ENCODE measurements at regions not wholly inside any gene's neighbourhood (a gene's known extent, or its start where the extent isn't known, plus 50 kb on each side); places are given as distances from the start of the nearest gene placed in this dataset.

GRCh38 chr22:49517667-49518185 lies 309.9 kb downstream of the BRD1 start:
- in situ Hi-C loops (cut with MboI) = no loop called here
- no peak overlapping the region for H3K4me2 ChIP-seq (ENCODE audit: unreplicated experiment)
- no peak for DNase-seq
- H3K27ac ChIP-seq = no peak overlapping the region
- no peaks in the 10 kb centered on the region for H3K27me3 ChIP-seq (replicated peaks; ENCODE audit: insufficient read depth)
- no peak overlapping the region for H3K4me3 ChIP-seq
- no peaks in the 10 kb centered on the region for H4K20me1 ChIP-seq (ENCODE audit: insufficient read depth)
- no peaks in the 10 kb centered on the region for H3K4me1 ChIP-seq (ENCODE audit: insufficient read depth)
- H3K79me2 ChIP-seq (ENCODE audit: insufficient read depth) = no peaks in the 10 kb centered on the region
- WGBS, 2 experiments (ENCODE audit: low coverage in 1 of 2, low lambda C conversion rate in 2 of 2, missing lambda C conversion rate in 2 of 2) = 39 to 49% methylated on average over 23 of the region's 23 CpGs
- H2AFZ ChIP-seq = no peak overlapping the region
- TF ChIP-seq EZH2 (IDR thresholded peaks at IDR 0.05; ENCODE audit: insufficient read depth, poor library complexity, severe bottlenecking) (no peak), EZH2phosphoT487 (IDR thresholded peaks at IDR 0.05; ENCODE audit: insufficient read depth, low read depth) (no peak)
- H3K9ac ChIP-seq = no peak overlapping the region
- H3K9me3 ChIP-seq (ENCODE audit: low read depth) = no peaks in the 10 kb centered on the region
- H3K36me3 ChIP-seq (ENCODE audit: low read depth) = no peaks in the 10 kb centered on the region
- H3F3A ChIP-seq (ENCODE audit: insufficient read depth) = no peaks in the 10 kb centered on the region
- no peaks in the 10 kb centered on the region for H3K9me2 ChIP-seq (ENCODE audit: insufficient read depth)

GRCh38 chr22:49517211-49517610 lies 310.5 kb downstream of the BRD1 start:
- H3F3A ChIP-seq (ENCODE audit: insufficient read depth) = no peaks in the 10 kb centered on the region
- H2AFZ ChIP-seq = no peak overlapping the region
- H3K27ac ChIP-seq = no peak overlapping the region
- H3K36me3 ChIP-seq (ENCODE audit: low read depth) = no peaks in the 10 kb centered on the region
- no peaks in the 10 kb centered on the region for H3K9me2 ChIP-seq (ENCODE audit: insufficient read depth)
- in situ Hi-C loops (cut with MboI) = no loop called here
- no peaks in the 10 kb centered on the region for H3K4me1 ChIP-seq (ENCODE audit: insufficient read depth)
- H3K9ac ChIP-seq = no peak overlapping the region
- H3K4me3 ChIP-seq = no peak overlapping the region
- 49 to 53% methylated on average over 14 to 16 of the region's 16 CpGs for WGBS, 2 experiments (ENCODE audit: low coverage in 1 of 2, low lambda C conversion rate in 2 of 2, missing lambda C conversion rate in 2 of 2)
- no peak for TF ChIP-seq EZH2phosphoT487 (IDR thresholded peaks at IDR 0.05; ENCODE audit: insufficient read depth, low read depth)
- no peak for TF ChIP-seq EZH2 (IDR thresholded peaks at IDR 0.05; ENCODE audit: insufficient read depth, poor library complexity, severe bottlenecking)
- no peaks in the 10 kb centered on the region for H3K27me3 ChIP-seq (replicated peaks; ENCODE audit: insufficient read depth)
- no peak overlapping the region for H3K4me2 ChIP-seq (ENCODE audit: unreplicated experiment)
- no peaks in the 10 kb centered on the region for H3K79me2 ChIP-seq (ENCODE audit: insufficient read depth)
- no peak for DNase-seq
- H3K9me3 ChIP-seq (ENCODE audit: low read depth) = no peaks in the 10 kb centered on the region
- no peaks in the 10 kb centered on the region for H4K20me1 ChIP-seq (ENCODE audit: insufficient read depth)

GRCh38 chr22:49515475-49515874 lies 312.2 kb downstream of the BRD1 start:
- H3K9me2 ChIP-seq (ENCODE audit: insufficient read depth) = no peaks in the 10 kb centered on the region
- no peak overlapping the region for H3K9ac ChIP-seq
- H3K79me2 ChIP-seq (ENCODE audit: insufficient read depth) = no peaks in the 10 kb centered on the region
- in situ Hi-C loops (cut with MboI) = no loop called here
- H3K4me2 ChIP-seq (ENCODE audit: unreplicated experiment) = no peak overlapping the region
- H3K4me1 ChIP-seq (ENCODE audit: insufficient read depth) = no peaks in the 10 kb centered on the region
- H4K20me1 ChIP-seq (ENCODE audit: insufficient read depth) = no peaks in the 10 kb centered on the region
- no peak overlapping the region for H3K4me3 ChIP-seq
- no peaks in the 10 kb centered on the region for H3K9me3 ChIP-seq (ENCODE audit: low read depth)
- H3K27me3 ChIP-seq (replicated peaks; ENCODE audit: insufficient read depth) = no peaks in the 10 kb centered on the region
- TF ChIP-seq EZH2phosphoT487 (IDR thresholded peaks at IDR 0.05; ENCODE audit: insufficient read depth, low read depth) = no peak
- no peak for TF ChIP-seq EZH2 (IDR thresholded peaks at IDR 0.05; ENCODE audit: insufficient read depth, poor library complexity, severe bottlenecking)
- H3K36me3 ChIP-seq (ENCODE audit: low read depth) = no peaks in the 10 kb centered on the region
- DNase-seq = no peak
- no peak overlapping the region for H3K27ac ChIP-seq
- H2AFZ ChIP-seq = no peak overlapping the region
- H3F3A ChIP-seq (ENCODE audit: insufficient read depth) = no peaks in the 10 kb centered on the region
- WGBS, 2 experiments (ENCODE audit: low coverage in 1 of 2, low lambda C conversion rate in 2 of 2, missing lambda C conversion rate in 2 of 2) = 10 to 11% methylated on average over 11 of the region's 11 CpGs

GRCh38 chr22:49514641-49515040 lies 313.0 kb downstream of the BRD1 start:
- Histone ChIP-seq H3K9me3 (ENCODE audit: low read depth) (no peaks in the 10 kb centered on the region), H2AFZ (no peak overlapping the region), H3K4me2 (ENCODE audit: unreplicated experiment) (no peak overlapping the region), H3K27me3 (replicated peaks; ENCODE audit: insufficient read depth) (no peaks in the 10 kb centered on the region), H3K36me3 (ENCODE audit: low read depth) (no peaks in the 10 kb centered on the region), H3F3A (ENCODE audit: insufficient read depth) (no peaks in the 10 kb centered on the region), H3K9me2 (ENCODE audit: insufficient read depth) (no peaks in the 10 kb centered on the region), H3K4me1 (ENCODE audit: insufficient read depth) (no peaks in the 10 kb centered on the region), H3K79me2 (ENCODE audit: insufficient read depth) (no peaks in the 10 kb centered on the region), H3K9ac (no peak overlapping the region), H3K4me3 (no peak overlapping the region), H4K20me1 (ENCODE audit: insufficient read depth) (no peaks in the 10 kb centered on the region), H3K27ac (no peak overlapping the region)
- in situ Hi-C loops (cut with MboI) = no loop called here
- DNase-seq = no peak
- WGBS, 2 experiments (ENCODE audit: low coverage in 1 of 2, low lambda C conversion rate in 2 of 2, missing lambda C conversion rate in 2 of 2) = 5 to 6% methylated on average over 10 of the region's 10 CpGs
- TF ChIP-seq EZH2phosphoT487 (IDR thresholded peaks at IDR 0.05; ENCODE audit: insufficient read depth, low read depth) = no peak
- TF ChIP-seq EZH2 (IDR thresholded peaks at IDR 0.05; ENCODE audit: insufficient read depth, poor library complexity, severe bottlenecking) = no peak

GRCh38 chr22:49514211-49514610 lies 313.5 kb downstream of the BRD1 start:
- Histone ChIP-seq H3K4me2 (ENCODE audit: unreplicated experiment) (no peak overlapping the region), H3K4me1 (ENCODE audit: insufficient read depth) (no peaks in the 10 kb centered on the region), H3K4me3 (no peak overlapping the region), H3K9me2 (ENCODE audit: insufficient read depth) (no peaks in the 10 kb centered on the region), H3F3A (ENCODE audit: insufficient read depth) (no peaks in the 10 kb centered on the region), H3K27me3 (replicated peaks; ENCODE audit: insufficient read depth) (no peaks in the 10 kb centered on the region), H3K9ac (no peak overlapping the region), H3K9me3 (ENCODE audit: low read depth) (no peaks in the 10 kb centered on the region), H3K27ac (no peak overlapping the region), H3K79me2 (ENCODE audit: insufficient read depth) (no peaks in the 10 kb centered on the region), H2AFZ (no peak overlapping the region), H3K36me3 (ENCODE audit: low read depth) (no peaks in the 10 kb centered on the region), H4K20me1 (ENCODE audit: insufficient read depth) (no peaks in the 10 kb centered on the region)
- WGBS, 2 experiments (ENCODE audit: low coverage in 1 of 2, low lambda C conversion rate in 2 of 2, missing lambda C conversion rate in 2 of 2) = 44 to 47% methylated on average over 10 to 11 of the region's 11 CpGs
- in situ Hi-C loops (cut with MboI) = no loop called here
- TF ChIP-seq EZH2 (IDR thresholded peaks at IDR 0.05; ENCODE audit: insufficient read depth, poor library complexity, severe bottlenecking) (no peak), EZH2phosphoT487 (IDR thresholded peaks at IDR 0.05; ENCODE audit: insufficient read depth, low read depth) (no peak)
- DNase-seq = no peak
